A549 (cell line): ENCODE measurements at regions not wholly inside any gene's neighbourhood (a gene's known extent, or its start where the extent isn't known, plus 50 kb on each side); places are given as distances from the start of the nearest gene placed in this dataset.

ENCODE experiments used
- ATAC-seq, 2 experiments: fragments of 200-7000 bp in 1 of 2; fragments of >200 bp in 1 of 2; cut with Nextera tagmentation in 1 of 2; cut with Tn5 transposase in 1 of 2; 3 replicates each; pipeline versions ENCODE4 v1.8.0 to v1.9.1; 2018 to 2020; ENCODE audit warnings: mild to moderate bottlenecking in 1 of 2, moderate library complexity in 1 of 2
- CTCF ChIA-PET: fragments of 300-600 bp; sonication (Branson Sonifier 250); formaldehyde crosslinking; extraction: SDS; loops from one replicate; lab custom pipeline; 2021; ENCODE audit warnings: antibody characterized with exemption, inconsistent platforms; lab: Yijun Ruan, JAX
- POLR2A ChIA-PET: fragments of 350-600 bp; formaldehyde crosslinking; extraction: SDS; loops from one replicate; lab custom pipeline; 2021; ENCODE audit warnings: antibody characterized with exemption, inconsistent platforms; lab: Yijun Ruan, JAX
- DNase-seq, 2 experiments: peaks; one replicate each; pipeline versions ENCODE4 v3.0.0 to v3.0.0-alpha.2; 2011 to 2016; ENCODE audit warnings: low read depth in 1 of 2, low spot score in 1 of 2
- FAIRE-seq: peaks from 2 replicates; lab custom pipeline; 2011; peaks lifted over from hg19 to GRCh38; lab: Jason Lieb, UNC
- H3K27ac ChIP-seq, 2 experiments: fragments of >200 bp; sonication (Bioruptor Twin); formaldehyde crosslinking; 3 replicates each; pipeline ENCODE4 v1.5.1; 2016 to 2017
- H3K4me1 ChIP-seq: fragments of >200 bp; sonication (Bioruptor Twin); formaldehyde crosslinking; 3 replicates; pipeline ENCODE4 v1.6.1; 2016
- H3K4me2 ChIP-seq: fragments of >200 bp; sonication (Bioruptor Twin); formaldehyde crosslinking; 3 replicates; pipeline ENCODE4 v1.6.1; 2016
- H3K4me3 ChIP-seq: fragments of >200 bp; sonication (Bioruptor Twin); formaldehyde crosslinking; 3 replicates; pipeline ENCODE4 v1.5.1; 2016
- H3K9me3 ChIP-seq: fragments of >200 bp; sonication (Bioruptor Twin); formaldehyde crosslinking; 3 replicates; pipeline ENCODE4 v1.6.1; 2016
- ATOH8 ChIP-seq: fragments of 250-450 bp; sonication (Bioruptor Pico); IDR thresholded peaks from 2 replicates; pipeline ENCODE4 v1.5.0; 2020; ENCODE audit warnings: low read depth, mild to moderate bottlenecking, moderate library complexity
- BHLHE40 ChIP-seq: IDR thresholded peaks from 2 replicates; pipeline ENCODE4 v1.6.1; 2012; ENCODE audit warnings: low read depth, low read length, inconsistent platforms
- CBX8 ChIP-seq: fragments of 200-600 bp; sonication (generic); IDR thresholded peaks from 2 replicates; pipeline ENCODE4 v1.6.1; 2016
- CHD4 ChIP-seq: fragments of 200-600 bp; sonication (generic); IDR thresholded peaks from 2 replicates; pipeline ENCODE4 v1.6.1; 2016; ENCODE audit warnings: antibody characterized with exemption, mild to moderate bottlenecking, borderline replicate concordance
- EHMT2 ChIP-seq: fragments of 200-600 bp; sonication (generic); IDR thresholded peaks from 2 replicates; pipeline ENCODE4 v1.6.1; 2016; ENCODE audit warnings: antibody characterized with exemption, low read depth, mild to moderate bottlenecking, moderate library complexity
- ELK1 ChIP-seq: fragments of 150-350 bp; IDR thresholded peaks from 2 replicates; pipeline ENCODE4 v1.6.1; 2014; ENCODE audit warnings: low read depth, mild to moderate bottlenecking, low read length
- EP300 ChIP-seq, 2 experiments: fragments of >200 bp; sonication (Bioruptor Twin); formaldehyde crosslinking; IDR thresholded peaks; 2 replicates in 1 of 2; 3 replicates in 1 of 2; pipeline ENCODE4 v1.6.1; 2016 to 2017
- ESRRA ChIP-seq: fragments of 150-350 bp; IDR thresholded peaks from 2 replicates; pipeline ENCODE4 v1.6.1; 2014; ENCODE audit warnings: mild to moderate bottlenecking, low read length, borderline replicate concordance
- FOSB ChIP-seq: fragments of 250-450 bp; sonication (Bioruptor Pico); IDR thresholded peaks from 2 replicates; pipeline ENCODE4 v1.5.0; 2020; ENCODE audit warnings: mild to moderate bottlenecking, moderate library complexity
- HOXA7 ChIP-seq: fragments of 250-450 bp; sonication (Bioruptor Pico); IDR thresholded peaks from 2 replicates; pipeline ENCODE4 v1.5.0; 2020; ENCODE audit warnings: mild to moderate bottlenecking, moderate library complexity
- HOXB13 ChIP-seq: fragments of 250-450 bp; sonication (Bioruptor Pico); IDR thresholded peaks from 2 replicates; pipeline ENCODE4 v1.5.0; 2020; ENCODE audit warnings: low read depth, mild to moderate bottlenecking, moderate library complexity
- HOXB5 ChIP-seq: fragments of 250-450 bp; sonication (Bioruptor Pico); IDR thresholded peaks from 2 replicates; pipeline ENCODE4 v1.5.0; 2020; ENCODE audit warnings: mild to moderate bottlenecking, moderate library complexity
- JUN ChIP-seq, 2 experiments: fragments of >200 bp; sonication (Bioruptor Twin); formaldehyde crosslinking; IDR thresholded peaks; 2 replicates in 1 of 2; 3 replicates in 1 of 2; pipeline ENCODE4 v1.6.1; 2016 to 2017
- JUNB ChIP-seq: fragments of >200 bp; sonication (Bioruptor Twin); formaldehyde crosslinking; IDR thresholded peaks from 2 replicates; pipeline ENCODE4 v1.6.1; 2016
- KDM1A ChIP-seq: fragments of 200-600 bp; sonication (generic); IDR thresholded peaks from 2 replicates; pipeline ENCODE4 v1.6.1; 2016; ENCODE audit warnings: low read depth, mild to moderate bottlenecking
- KDM5A ChIP-seq: fragments of 200-600 bp; sonication (generic); IDR thresholded peaks from 2 replicates; pipeline ENCODE4 v1.6.1; 2016; ENCODE audit warnings: antibody characterized with exemption, mild to moderate bottlenecking
- MAFK ChIP-seq: fragments of 450-650 bp; IDR thresholded peaks from 2 replicates; pipeline ENCODE4 v1.6.1; 2014; ENCODE audit not compliant: partially characterized antibody
- MAX ChIP-seq: IDR thresholded peaks from 2 replicates; pipeline ENCODE4 v1.6.1; 2012
- MAZ ChIP-seq: fragments of 150-350 bp; IDR thresholded peaks from 2 replicates; pipeline ENCODE4 v1.6.1; 2014; ENCODE audit warnings: antibody characterized with exemption, low read depth, low read length, borderline replicate concordance
- NR3C1 ChIP-seq: fragments of >200 bp; sonication (Bioruptor Twin); formaldehyde crosslinking; IDR thresholded peaks from 3 replicates; pipeline ENCODE4 v1.6.1; 2017
- PBX3 ChIP-seq: IDR thresholded peaks from 2 replicates; pipeline ENCODE4 v1.6.1; 2012
- POLR2A ChIP-seq: IDR thresholded peaks from 2 replicates; pipeline ENCODE4 v1.6.1; 2012; ENCODE audit warnings: mild to moderate bottlenecking, low read length
- POLR2AphosphoS2 ChIP-seq: conservative IDR thresholded peaks from 2 replicates; pipeline ENCODE4 v1.6.1; 2012; ENCODE audit warnings: low read length, improper control_type of control experiment, inconsistent platforms
- RAD21 ChIP-seq, 2 experiments: fragments of >200 bp in 1 of 2; sonication (Bioruptor Twin) in 1 of 2; formaldehyde crosslinking in 1 of 2; IDR thresholded peaks in 1 of 2; conservative IDR thresholded peaks in 1 of 2; 2 replicates in 1 of 2; 3 replicates in 1 of 2; pipeline ENCODE4 v1.6.1; 2012 to 2018; ENCODE audit warnings: inconsistent platforms in 1 of 2
- RARB ChIP-seq: fragments of 250-450 bp; sonication (Bioruptor Pico); IDR thresholded peaks from 2 replicates; pipeline ENCODE4 v1.8.0; 2021; ENCODE audit warnings: mild to moderate bottlenecking, moderate library complexity
- RFX5 ChIP-seq: fragments of 450-650 bp; IDR thresholded peaks from 2 replicates; pipeline ENCODE4 v1.7.1; 2014; ENCODE audit warnings: antibody characterized with exemption, mild to moderate bottlenecking, moderate library complexity
- RNF2 ChIP-seq: fragments of 200-600 bp; sonication (generic); IDR thresholded peaks from 2 replicates; pipeline ENCODE4 v1.6.1; 2016; ENCODE audit warnings: low read depth, mild to moderate bottlenecking, antibody characterized with exemption, moderate library complexity, borderline replicate concordance
- SMC3 ChIP-seq: fragments of >200 bp; sonication (Bioruptor Twin); formaldehyde crosslinking; IDR thresholded peaks from 3 replicates; pipeline ENCODE4 v1.6.1; 2018; ENCODE audit warnings: inconsistent platforms
- SREBF2 ChIP-seq: fragments of 450-650 bp; IDR thresholded peaks from 2 replicates; pipeline ENCODE4 v1.6.1; 2014; ENCODE audit warnings: mild to moderate bottlenecking, moderate library complexity
- ZC3H11A ChIP-seq: fragments of 450-650 bp; IDR thresholded peaks from 2 replicates; pipeline ENCODE4 v1.6.1; 2014; ENCODE audit warnings: antibody characterized with exemption, mild to moderate bottlenecking
- ZNF302 ChIP-seq: fragments of 250-450 bp; sonication (Bioruptor Pico); IDR thresholded peaks from 2 replicates; pipeline ENCODE4 v1.9.0; 2021; ENCODE audit warnings: inconsistent platforms, mild to moderate bottlenecking, moderate library complexity
- WGBS: methylation state at CpG from one replicate; pipeline ENCODE4 v1.1.6; 2017; ENCODE audit errors: missing lambda C conversion rate; 5-methylcytosine and 5-hydroxymethylcytosine counted together

GRCh38 chr3:28595372-28595771 lies 246.7 kb upstream of the AZI2 start:
- TF ChIP-seq CBX8 (no peak), SREBF2 (no peak), RAD21 (conservative IDR thresholded peaks at IDR 0.05 in 1 of 2, IDR thresholded peaks at IDR 0.05 in 1 of 2) (no peak), JUNB (no peak), MAX (no peak), CHD4 (no peak), HOXB5 (CRISPR knock-in tag) (no peak), HOXB13 (CRISPR knock-in tag) (no peak), MAFK (no peak), RARB (CRISPR knock-in tag) (no peak), ESRRA (no peak), EHMT2 (no peak), HOXA7 (CRISPR knock-in tag) (no peak), POLR2A (no peak)
- ATAC-seq (no peak; a peak in 1 of 6 replicates), FAIRE-seq (no peak), DNase-seq (no peak)
- H3K27ac ChIP-seq, result no peak overlapping the region
- ChIA-PET CTCF (no interaction called here), POLR2A (no interaction called here)
- WGBS, result 14% methylated on average over 4 of the region's 4 CpGs
- H3K4me1 ChIP-seq, result no peaks in the 10 kb centered on the region
- no peak overlapping the region for H3K4me3 ChIP-seq
- no peak overlapping the region for H3K4me2 ChIP-seq
- H3K9me3 ChIP-seq, result no peaks in the 10 kb centered on the region

- no peaks in the 10 kb centered on the region for H3K4me1 ChIP-seq
- ChIA-PET POLR2A (no interaction called here), CTCF (no interaction called here)
- WGBS, result 6% methylated on average over 6 of the region's 6 CpGs
- no peak for DNase-seq
- ATAC-seq, result no peak
- H3K4me2 ChIP-seq, result no peak overlapping the region
- no peaks in the 10 kb centered on the region for H3K9me3 ChIP-seq
- no peak overlapping the region for H3K4me3 ChIP-seq
- FAIRE-seq, result no peak
- H3K27ac ChIP-seq, result no peak overlapping the region
- TF ChIP-seq PBX3, result no peak
- TF ChIP-seq POLR2A, result no peak
- TF ChIP-seq FOSB (CRISPR knock-in tag), result no peak
Observed at GRCh38 chr3:28597452-28597851, 248.8 kb upstream of the AZI2 start.

- FAIRE-seq (no peak), DNase-seq (no peak), ATAC-seq (no peak)
- H3K27ac ChIP-seq, result no peak overlapping the region
- 45% methylated on average over 4 of the region's 4 CpGs for WGBS
- H3K4me1 ChIP-seq, result no peaks in the 10 kb centered on the region
- TF ChIP-seq POLR2AphosphoS2, result no peak
- TF ChIP-seq KDM5A, result no peak
- no peak for TF ChIP-seq ZNF302 (CRISPR knock-in tag)
- no peak for TF ChIP-seq NR3C1
- no peak for TF ChIP-seq ZC3H11A
- TF ChIP-seq RFX5, result no peak
- TF ChIP-seq CBX8, result no peak
- no peak for TF ChIP-seq SMC3
- no peak for TF ChIP-seq RNF2
- TF ChIP-seq ESRRA, result no peak
- no peak for TF ChIP-seq JUN (IDR thresholded peaks at IDR 0.05)
- no peak for TF ChIP-seq HOXB13 (CRISPR knock-in tag)
- no peak for TF ChIP-seq ELK1
- no peak for TF ChIP-seq HOXB5 (CRISPR knock-in tag)
- no peak for TF ChIP-seq POLR2A
- no peak for TF ChIP-seq EP300 (IDR thresholded peaks at IDR 0.05)
- TF ChIP-seq BHLHE40, result no peak
- no peak for TF ChIP-seq MAZ
- TF ChIP-seq KDM1A, result no peak
- TF ChIP-seq ATOH8 (CRISPR knock-in tag), result no peak
- no peak overlapping the region for H3K4me2 ChIP-seq
- ChIA-PET POLR2A (no interaction called here), CTCF (no interaction called here)
- H3K9me3 ChIP-seq, result no peaks in the 10 kb centered on the region
- no peak overlapping the region for H3K4me3 ChIP-seq
Observed at GRCh38 chr3:28598165-28598564, 249.5 kb upstream of the AZI2 start.
